ENCODE measurements at regions not wholly inside any gene's neighbourhood (a gene's known extent, or its start where the extent isn't known, plus 50 kb on each side); places are given as distances from the start of the nearest gene placed in this dataset.

- DNase-seq (ENCODE audit: low spot score) = no peak
- no peaks in the 10 kb centered on the region for H3K4me1 ChIP-seq (ENCODE audit: control insufficient read depth in 4 of 4, insufficient read depth in 4 of 4, low read length in 3 of 4)
- no peaks in the 10 kb centered on the region for H3K9me3 ChIP-seq (ENCODE audit: control insufficient read depth in 4 of 4, low read length in 3 of 4)
- H3K27ac ChIP-seq (ENCODE audit: low read depth in 1 of 2, low read length in 2 of 2) = no peak overlapping the region
- H3K27me3 ChIP-seq (ENCODE audit: control insufficient read depth in 4 of 4, insufficient read depth in 4 of 4, low read length in 3 of 4) = no peaks in the 10 kb centered on the region
- no peaks in the 10 kb centered on the region for H3K36me3 ChIP-seq (ENCODE audit: control insufficient read depth in 4 of 4, insufficient read depth in 3 of 4, low read depth in 1 of 4, low read length in 3 of 4)
- no peak overlapping the region for H3K4me3 ChIP-seq (ENCODE audit: low read depth in 1 of 3, low read length in 3 of 3)
- TF ChIP-seq, protein P1, sequence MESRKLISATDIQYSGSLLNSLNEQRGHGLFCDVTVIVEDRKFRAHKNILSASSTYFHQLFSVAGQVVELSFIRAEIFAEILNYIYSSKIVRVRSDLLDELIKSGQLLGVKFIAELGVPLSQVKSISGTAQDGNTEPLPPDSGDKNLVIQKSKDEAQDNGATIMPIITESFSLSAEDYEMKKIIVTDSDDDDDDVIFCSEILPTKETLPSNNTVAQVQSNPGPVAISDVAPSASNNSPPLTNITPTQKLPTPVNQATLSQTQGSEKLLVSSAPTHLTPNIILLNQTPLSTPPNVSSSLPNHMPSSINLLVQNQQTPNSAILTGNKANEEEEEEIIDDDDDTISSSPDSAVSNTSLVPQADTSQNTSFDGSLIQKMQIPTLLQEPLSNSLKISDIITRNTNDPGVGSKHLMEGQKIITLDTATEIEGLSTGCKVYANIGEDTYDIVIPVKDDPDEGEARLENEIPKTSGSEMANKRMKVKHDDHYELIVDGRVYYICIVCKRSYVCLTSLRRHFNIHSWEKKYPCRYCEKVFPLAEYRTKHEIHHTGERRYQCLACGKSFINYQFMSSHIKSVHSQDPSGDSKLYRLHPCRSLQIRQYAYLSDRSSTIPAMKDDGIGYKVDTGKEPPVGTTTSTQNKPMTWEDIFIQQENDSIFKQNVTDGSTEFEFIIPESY (IDR thresholded peaks at IDR 0.05) = no peak
- TF ChIP-seq GABPA (IDR thresholded peaks at IDR 0.05 in 1 of 2, conservative IDR thresholded peaks at IDR 0.05 in 1 of 2) (no peak), RXRA (IDR thresholded peaks at IDR 0.05) (no peak), CTCF (IDR thresholded peaks at IDR 0.05; ENCODE audit: low read depth, low read length, missing input control) (no peak), TAF1 (conservative IDR thresholded peaks at IDR 0.05) (no peak)
- TF ChIP-seq, protein P2, sequence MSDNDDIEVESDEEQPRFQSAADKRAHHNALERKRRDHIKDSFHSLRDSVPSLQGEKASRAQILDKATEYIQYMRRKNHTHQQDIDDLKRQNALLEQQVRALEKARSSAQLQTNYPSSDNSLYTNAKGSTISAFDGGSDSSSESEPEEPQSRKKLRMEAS (IDR thresholded peaks at IDR 0.05) = no peak
- no peak overlapping the region for H3K9ac ChIP-seq (ENCODE audit: low read depth in 1 of 2, low read length in 2 of 2)
- 95% methylated on average over 5 of the region's 5 CpGs for WGBS
These were observed 422.4 kb downstream of the INHBA start for GRCh38 chr7:41280491-41280890.

- no peaks in the 10 kb centered on the region for H3K9me3 ChIP-seq (ENCODE audit: control insufficient read depth in 4 of 4, low read length in 3 of 4)
- H3K27me3 ChIP-seq (ENCODE audit: control insufficient read depth in 4 of 4, insufficient read depth in 4 of 4, low read length in 3 of 4) = no peaks in the 10 kb centered on the region
- H3K4me3 ChIP-seq (ENCODE audit: low read depth in 1 of 3, low read length in 3 of 3) = no peak overlapping the region
- no peaks in the 10 kb centered on the region for H3K4me1 ChIP-seq (ENCODE audit: control insufficient read depth in 4 of 4, insufficient read depth in 4 of 4, low read length in 3 of 4)
- H3K9ac ChIP-seq (ENCODE audit: low read depth in 1 of 2, low read length in 2 of 2) = no peak overlapping the region
- no peak for DNase-seq (ENCODE audit: low spot score)
- WGBS = 88% methylated on average over 2 of the region's 2 CpGs
- TF ChIP-seq REST (IDR thresholded peaks at IDR 0.05) = no peak
- TF ChIP-seq GABPA (IDR thresholded peaks at IDR 0.05 in 1 of 2, conservative IDR thresholded peaks at IDR 0.05 in 1 of 2) = no peak
- TF ChIP-seq TAF1 (conservative IDR thresholded peaks at IDR 0.05) = no peak
- no peak for TF ChIP-seq HNF4A (conservative IDR thresholded peaks at IDR 0.05)
- no peak for TF ChIP-seq SP1 (IDR thresholded peaks at IDR 0.05)
- TF ChIP-seq, protein P1 (IDR thresholded peaks at IDR 0.05) = no peak
- no peak for TF ChIP-seq NR2F2 (IDR thresholded peaks at IDR 0.05)
- TF ChIP-seq JUND (IDR thresholded peaks at IDR 0.05) = no peak
- no peak for TF ChIP-seq YY1 (IDR thresholded peaks at IDR 0.05)
- TF ChIP-seq, protein P3, sequence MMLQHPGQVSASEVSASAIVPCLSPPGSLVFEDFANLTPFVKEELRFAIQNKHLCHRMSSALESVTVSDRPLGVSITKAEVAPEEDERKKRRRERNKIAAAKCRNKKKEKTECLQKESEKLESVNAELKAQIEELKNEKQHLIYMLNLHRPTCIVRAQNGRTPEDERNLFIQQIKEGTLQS (IDR thresholded peaks at IDR 0.05) = no peak
- TF ChIP-seq, protein P2 (IDR thresholded peaks at IDR 0.05) = no peak
- TF ChIP-seq FOXA2 (IDR thresholded peaks at IDR 0.05) = no peak
- TF ChIP-seq EGR1 (IDR thresholded peaks at IDR 0.05; ENCODE audit: low read depth in 2 of 2) = no peak
- H3K27ac ChIP-seq (ENCODE audit: low read depth in 1 of 2, low read length in 2 of 2) = no peak overlapping the region
- H3K36me3 ChIP-seq (ENCODE audit: control insufficient read depth in 4 of 4, insufficient read depth in 3 of 4, low read depth in 1 of 4, low read length in 3 of 4) = no peaks in the 10 kb centered on the region
These were observed 425.3 kb downstream of the INHBA start for GRCh38 chr7:41277561-41277960.

All from liver (tissue), 8 donors.